SKM-1 treated with dmso at 0.1 percent for 144 hours (cell line): ENCODE measurements at regions not wholly inside any gene's neighbourhood (a gene's known extent, or its start where the extent isn't known, plus 50 kb on each side); places are given as distances from the start of the nearest gene placed in this dataset.
"Not testable (repeated sequence)": the region's sequence is repeated elsewhere in the genome, so short reads cannot be mapped to it uniquely, and the experiment has no call there.

Experiments
- DNase-seq: peaks from one replicate; lab custom pipeline; 2025; ENCODE audit not compliant: unreplicated experiment; lab: John Stamatoyannopoulos, UW

- no peak for DNase-seq
These were observed 317.5 kb downstream of the TLE1 start for GRCh38 chr9:81371824-81372223.

GRCh38 chr9:81370650-81371049 is 318.7 kb downstream of the TLE1 start:
- DNase-seq: no peak

- DNase-seq: no peak
These were observed 319.3 kb downstream of the TLE1 start for GRCh38 chr9:81370096-81370495.

GRCh38 chr9:81369121-81369520 is 320.2 kb downstream of the TLE1 start:
- DNase-seq: no peak

GRCh38 chr9:81363916-81364480 is 325.3 kb downstream of the TLE1 start:
- no peak for DNase-seq

GRCh38 chr9:81361296-81361695 is 328.1 kb downstream of the TLE1 start:
- no peak for DNase-seq

GRCh38 chr9:81351166-81351565 is 338.2 kb downstream of the TLE1 start:
- no peak for DNase-seq

- no peak for DNase-seq
These were observed 345.0 kb downstream of the TLE1 start for GRCh38 chr9:81344366-81344765.

- no peak for DNase-seq
These were observed 353.4 kb downstream of the TLE1 start for GRCh38 chr9:81335879-81336421.

GRCh38 chr9:81321551-81321950 is 367.8 kb downstream of the TLE1 start:
- DNase-seq: no peak

- no peak for DNase-seq
These were observed 368.4 kb downstream of the TLE1 start for GRCh38 chr9:81320909-81321482.

- no peak for DNase-seq
These were observed 370.8 kb downstream of the TLE1 start for GRCh38 chr9:81318571-81318970.

GRCh38 chr9:81317939-81318338 is 371.4 kb downstream of the TLE1 start:
- DNase-seq: no peak

GRCh38 chr9:81317223-81317622 is 372.1 kb downstream of the TLE1 start:
- DNase-seq: no peak

GRCh38 chr9:81314490-81314889 is 374.9 kb downstream of the TLE1 start:
- no peak for DNase-seq

GRCh38 chr9:81313877-81314276 is 375.5 kb downstream of the TLE1 start:
- no peak for DNase-seq

GRCh38 chr9:81312346-81312745 is 377.0 kb downstream of the TLE1 start:
- no peak for DNase-seq

- no peak for DNase-seq
These were observed 380.9 kb downstream of the TLE1 start for GRCh38 chr9:81308404-81308803.

- DNase-seq: not testable (repeated sequence)
These were observed 381.6 kb downstream of the TLE1 start for GRCh38 chr9:81307791-81308190.

GRCh38 chr9:81305561-81306182 is 383.7 kb downstream of the TLE1 start:
- DNase-seq: no peak

GRCh38 chr9:81303658-81304057 is 385.7 kb downstream of the TLE1 start:
- DNase-seq: no peak

GRCh38 chr9:81293651-81294050 is 395.7 kb downstream of the TLE1 start:
- DNase-seq: no peak
